ENCODE measurements at regions not wholly inside any gene's neighbourhood (a gene's known extent, or its start where the extent isn't known, plus 50 kb on each side); places are given as distances from the start of the nearest gene placed in this dataset.
"Not testable (repeated sequence)": the region's sequence is repeated elsewhere in the genome, so short reads cannot be mapped to it uniquely, and the experiment has no call there.

GRCh38 chr5:24208686-24209106 lies 436.1 kb downstream of the CDH10 start:
- H3K4me3 ChIP-seq, result no peak overlapping the region
- H3K9ac ChIP-seq (ENCODE audit: low read depth in 2 of 2, low read length in 2 of 2), result no peak overlapping the region
- no peak for DNase-seq
- H3K27me3 ChIP-seq, result no peaks in the 10 kb centered on the region
- intact Hi-C loops (cut with DNase I), result no loop called here
- no peak overlapping the region for H3K27ac ChIP-seq
- no peak for TF ChIP-seq CTCF (IDR thresholded peaks at IDR 0.05)
- H3K36me3 ChIP-seq, result no peaks in the 10 kb centered on the region
- no peaks in the 10 kb centered on the region for H3K4me1 ChIP-seq
- no peaks in the 10 kb centered on the region for H3K9me3 ChIP-seq

DNA sequence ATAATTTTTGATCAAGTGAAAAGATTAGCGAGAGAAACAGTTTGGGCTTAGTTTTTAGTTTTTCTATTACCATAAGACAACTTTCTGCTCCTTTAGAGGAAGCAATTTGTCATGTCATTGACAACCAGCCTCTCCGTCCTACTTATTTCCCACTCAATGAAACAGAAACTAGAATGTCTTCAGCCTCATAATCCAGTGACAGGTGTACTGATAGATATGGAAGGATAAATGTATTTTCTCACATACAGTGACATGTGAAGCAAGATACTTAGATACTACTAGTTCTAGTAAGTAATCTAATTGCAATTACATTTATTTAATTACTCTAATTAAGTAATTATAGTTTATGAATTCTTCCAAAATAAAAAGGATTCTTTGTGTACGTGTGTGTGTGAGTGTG lies 429.7 kb downstream of the CDH10 start:
- H3K4me1 ChIP-seq, result no peaks in the 10 kb centered on the region
- H3K27me3 ChIP-seq, result no peaks in the 10 kb centered on the region
- H3K27ac ChIP-seq, result no peak overlapping the region
- no peak for DNase-seq
- H3K36me3 ChIP-seq, result no peaks in the 10 kb centered on the region
- no peak overlapping the region for H3K4me3 ChIP-seq
- H3K9me3 ChIP-seq, result no peaks in the 10 kb centered on the region
- TF ChIP-seq CTCF (IDR thresholded peaks at IDR 0.05), result no peak
- H3K9ac ChIP-seq (ENCODE audit: low read depth in 2 of 2, low read length in 2 of 2), result no peak overlapping the region
- intact Hi-C loops (cut with DNase I), result no loop called here

- no peaks in the 10 kb centered on the region for H3K9me3 ChIP-seq
- TF ChIP-seq CTCF (IDR thresholded peaks at IDR 0.05), result no peak
- intact Hi-C loops (cut with DNase I), result no loop called here
- no peak overlapping the region for H3K4me3 ChIP-seq
- no peak overlapping the region for H3K9ac ChIP-seq (ENCODE audit: low read depth in 2 of 2, low read length in 2 of 2)
- H3K36me3 ChIP-seq, result no peaks in the 10 kb centered on the region
- no peak for DNase-seq
- no peaks in the 10 kb centered on the region for H3K4me1 ChIP-seq
- no peak overlapping the region for H3K27ac ChIP-seq
- H3K27me3 ChIP-seq, result no peaks in the 10 kb centered on the region
These were observed 421.9 kb downstream of the CDH10 start for GRCh38 chr5:24222876-24223275.

DNA sequence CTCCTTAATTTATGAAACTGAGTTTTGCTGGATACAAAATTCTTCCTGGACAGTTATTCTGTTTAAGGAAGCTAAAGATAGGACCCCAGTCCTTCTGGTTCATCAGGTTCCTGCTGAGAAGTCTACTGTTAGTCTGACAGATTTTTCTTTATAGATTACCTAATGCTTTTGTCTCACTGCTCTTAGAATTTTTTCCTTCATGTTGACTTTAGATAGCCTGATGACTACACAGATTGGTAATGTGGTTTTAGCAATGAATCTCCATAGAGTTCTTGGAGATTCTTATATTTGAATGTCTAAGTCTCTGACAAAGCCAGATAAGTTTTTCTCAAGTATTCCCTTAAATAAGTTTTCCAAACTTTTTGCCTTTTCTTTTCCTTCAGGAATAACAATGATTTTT lies 419.7 kb downstream of the CDH10 start:
- DNase-seq, result no peak
- Histone ChIP-seq H3K4me3 (no peak overlapping the region), H3K27me3 (no peaks in the 10 kb centered on the region), H3K9me3 (no peaks in the 10 kb centered on the region), H3K27ac (no peak overlapping the region), H3K4me1 (no peaks in the 10 kb centered on the region), H3K36me3 (no peaks in the 10 kb centered on the region), H3K9ac (ENCODE audit: low read depth in 2 of 2, low read length in 2 of 2) (no peak overlapping the region)
- intact Hi-C loops (cut with DNase I), result no loop called here
- no peak for TF ChIP-seq CTCF (IDR thresholded peaks at IDR 0.05)

DNA sequence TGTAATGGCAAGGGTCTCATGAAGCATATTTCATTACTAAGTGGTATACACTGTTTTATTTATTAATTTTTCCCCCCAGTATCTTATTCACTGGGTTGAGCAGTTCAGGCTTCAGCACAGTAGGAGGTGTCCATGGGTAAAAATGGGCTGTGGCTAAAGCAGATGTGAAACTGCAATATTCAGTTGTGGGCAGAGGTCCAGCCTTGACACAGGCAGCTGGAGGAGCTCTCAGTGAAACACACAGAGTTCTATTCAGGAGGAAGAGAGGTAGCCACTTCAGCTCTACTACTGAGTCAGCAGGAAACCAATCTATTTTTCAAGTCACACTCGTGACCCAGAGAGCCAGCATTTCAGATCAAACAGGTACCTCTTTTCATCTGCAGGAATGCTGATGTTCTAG lies 418.3 kb downstream of the CDH10 start:
- Histone ChIP-seq H3K9ac (ENCODE audit: low read depth in 2 of 2, low read length in 2 of 2) (no peak overlapping the region), H3K27ac (no peak overlapping the region), H3K27me3 (no peaks in the 10 kb centered on the region), H3K9me3 (no peaks in the 10 kb centered on the region), H3K36me3 (no peaks in the 10 kb centered on the region), H3K4me1 (no peaks in the 10 kb centered on the region), H3K4me3 (no peak overlapping the region)
- no peak for DNase-seq
- no peak for TF ChIP-seq CTCF (IDR thresholded peaks at IDR 0.05)
- intact Hi-C loops (cut with DNase I), result no loop called here

GRCh38 chr5:24227881-24228280 lies 416.9 kb downstream of the CDH10 start:
- intact Hi-C loops (cut with DNase I); H3K27ac ChIP-seq; H3K9me3 ChIP-seq; H3K36me3 ChIP-seq; H3K4me1 ChIP-seq; H3K9ac ChIP-seq (ENCODE audit: low read depth in 2 of 2, low read length in 2 of 2); DNase-seq; H3K27me3 ChIP-seq; H3K4me3 ChIP-seq: not testable (repeated sequence)
